ENCODE measurements at regions not wholly inside any gene's neighbourhood (a gene's known extent, or its start where the extent isn't known, plus 50 kb on each side); places are given as distances from the start of the nearest gene placed in this dataset.

GRCh38 chr12:111035578-111036301 lies 115.4 kb upstream of the MYL2 start:
- H3K4me2 ChIP-seq (ENCODE audit: low read length): no peak overlapping the region
- H3K36me3 ChIP-seq (ENCODE audit: insufficient read depth, low read length): no peaks in the 10 kb centered on the region
- no peak overlapping the region for H3K9ac ChIP-seq (ENCODE audit: low read depth, low read length)
- no peaks in the 10 kb centered on the region for H3K4me1 ChIP-seq (ENCODE audit: control insufficient read depth, insufficient read depth, low read length)
- no peak overlapping the region for H3K4me3 ChIP-seq (ENCODE audit: low read length)
- H3K27me3 ChIP-seq (ENCODE audit: control insufficient read depth, insufficient read depth, low read length): peaks cover 68% of the 10 kb centered on the region
- H3K9me3 ChIP-seq (replicated peaks; ENCODE audit: low read length): no peaks in the 10 kb centered on the region

GRCh38 chr12:111034886-111035577 lies 114.7 kb upstream of the MYL2 start:
- Histone ChIP-seq H3K4me3 (ENCODE audit: low read length) (no peak overlapping the region), H3K9me3 (replicated peaks; ENCODE audit: low read length) (no peaks in the 10 kb centered on the region), H3K36me3 (ENCODE audit: insufficient read depth, low read length) (no peaks in the 10 kb centered on the region), H3K27me3 (ENCODE audit: control insufficient read depth, insufficient read depth, low read length) (peaks cover 73% of the 10 kb centered on the region), H3K4me2 (ENCODE audit: low read length) (no peak overlapping the region), H3K9ac (ENCODE audit: low read depth, low read length) (no peak overlapping the region), H3K4me1 (ENCODE audit: control insufficient read depth, insufficient read depth, low read length) (no peaks in the 10 kb centered on the region)

- Histone ChIP-seq H3K9me3 (replicated peaks; ENCODE audit: low read length) (no peaks in the 10 kb centered on the region), H3K27me3 (ENCODE audit: control insufficient read depth, insufficient read depth, low read length) (peaks cover 81% of the 10 kb centered on the region), H3K9ac (ENCODE audit: low read depth, low read length) (no peak within 1 kb of the TSS), H3K4me2 (ENCODE audit: low read length) (no peak within 1 kb of the TSS), H3K4me3 (ENCODE audit: low read length) (no peak within 1 kb of the TSS), H3K4me1 (ENCODE audit: control insufficient read depth, insufficient read depth, low read length) (no peaks in the 10 kb centered on the region), H3K36me3 (ENCODE audit: insufficient read depth, low read length) (no peaks in the 10 kb centered on the region)
These were observed 113.9 kb upstream of the MYL2 start, which contains the start of gene CUX2 for GRCh38 chr12:111034083-111034885. CUX2 (plus strand) TSS chr12:111034165.

- Histone ChIP-seq H3K9me3 (replicated peaks; ENCODE audit: low read length) (no peaks in the 10 kb centered on the region), H3K36me3 (ENCODE audit: insufficient read depth, low read length) (no peaks in the 10 kb centered on the region), H3K27me3 (ENCODE audit: control insufficient read depth, insufficient read depth, low read length) (peaks cover 84% of the 10 kb centered on the region), H3K4me3 (ENCODE audit: low read length) (no peak overlapping the region), H3K4me2 (ENCODE audit: low read length) (no peak overlapping the region), H3K4me1 (ENCODE audit: control insufficient read depth, insufficient read depth, low read length) (no peaks in the 10 kb centered on the region), H3K9ac (ENCODE audit: low read depth, low read length) (no peak overlapping the region)
These were observed 113.1 kb upstream of the MYL2 start for GRCh38 chr12:111033281-111034082.

- Histone ChIP-seq H3K27me3 (ENCODE audit: control insufficient read depth, insufficient read depth, low read length) (peaks cover 75% of the 10 kb centered on the region), H3K36me3 (ENCODE audit: insufficient read depth, low read length) (no peaks in the 10 kb centered on the region), H3K9me3 (replicated peaks; ENCODE audit: low read length) (no peaks in the 10 kb centered on the region), H3K9ac (ENCODE audit: low read depth, low read length) (no peak overlapping the region), H3K4me2 (ENCODE audit: low read length) (no peak overlapping the region), H3K4me1 (ENCODE audit: control insufficient read depth, insufficient read depth, low read length) (no peaks in the 10 kb centered on the region), H3K4me3 (ENCODE audit: low read length) (no peak overlapping the region)
These were observed 112.2 kb upstream of the MYL2 start for GRCh38 chr12:111032591-111032919.

GRCh38 chr12:111031916-111032590 lies 111.7 kb upstream of the MYL2 start:
- H3K4me1 ChIP-seq (ENCODE audit: control insufficient read depth, insufficient read depth, low read length): no peaks in the 10 kb centered on the region
- peaks cover 70% of the 10 kb centered on the region for H3K27me3 ChIP-seq (ENCODE audit: control insufficient read depth, insufficient read depth, low read length)
- H3K4me3 ChIP-seq (ENCODE audit: low read length): no peak overlapping the region
- no peaks in the 10 kb centered on the region for H3K9me3 ChIP-seq (replicated peaks; ENCODE audit: low read length)
- H3K4me2 ChIP-seq (ENCODE audit: low read length): no peak overlapping the region
- no peaks in the 10 kb centered on the region for H3K36me3 ChIP-seq (ENCODE audit: insufficient read depth, low read length)
- H3K9ac ChIP-seq (ENCODE audit: low read depth, low read length): no peak overlapping the region

- Histone ChIP-seq H3K4me1 (ENCODE audit: control insufficient read depth, insufficient read depth, low read length) (no peaks in the 10 kb centered on the region), H3K4me2 (ENCODE audit: low read length) (no peak overlapping the region), H3K4me3 (ENCODE audit: low read length) (no peak overlapping the region), H3K9ac (ENCODE audit: low read depth, low read length) (no peak overlapping the region), H3K9me3 (replicated peaks; ENCODE audit: low read length) (no peaks in the 10 kb centered on the region), H3K27me3 (ENCODE audit: control insufficient read depth, insufficient read depth, low read length) (peaks cover 61% of the 10 kb centered on the region), H3K36me3 (ENCODE audit: insufficient read depth, low read length) (no peaks in the 10 kb centered on the region)
These were observed 110.4 kb upstream of the MYL2 start for GRCh38 chr12:111030800-111031199.

- H3K36me3 ChIP-seq (ENCODE audit: insufficient read depth, low read length): no peaks in the 10 kb centered on the region
- no peak overlapping the region for H3K4me2 ChIP-seq (ENCODE audit: low read length)
- no peaks in the 10 kb centered on the region for H3K4me1 ChIP-seq (ENCODE audit: control insufficient read depth, insufficient read depth, low read length)
- H3K9me3 ChIP-seq (replicated peaks; ENCODE audit: low read length): no peaks in the 10 kb centered on the region
- no peak overlapping the region for H3K9ac ChIP-seq (ENCODE audit: low read depth, low read length)
- no peak overlapping the region for H3K4me3 ChIP-seq (ENCODE audit: low read length)
- H3K27me3 ChIP-seq (ENCODE audit: control insufficient read depth, insufficient read depth, low read length): peaks cover 51% of the 10 kb centered on the region
These were observed 109.4 kb upstream of the MYL2 start for GRCh38 chr12:111029732-111030131.

GRCh38 chr12:111029305-111029704 lies 108.9 kb upstream of the MYL2 start:
- Histone ChIP-seq H3K4me1 (ENCODE audit: control insufficient read depth, insufficient read depth, low read length) (no peaks in the 10 kb centered on the region), H3K4me3 (ENCODE audit: low read length) (no peak overlapping the region), H3K27me3 (ENCODE audit: control insufficient read depth, insufficient read depth, low read length) (peaks cover 51% of the 10 kb centered on the region), H3K4me2 (ENCODE audit: low read length) (no peak overlapping the region), H3K9ac (ENCODE audit: low read depth, low read length) (no peak overlapping the region), H3K9me3 (replicated peaks; ENCODE audit: low read length) (no peaks in the 10 kb centered on the region), H3K36me3 (ENCODE audit: insufficient read depth, low read length) (no peaks in the 10 kb centered on the region)

- Histone ChIP-seq H3K9me3 (replicated peaks; ENCODE audit: low read length) (no peaks in the 10 kb centered on the region), H3K27me3 (ENCODE audit: control insufficient read depth, insufficient read depth, low read length) (peaks cover 49% of the 10 kb centered on the region), H3K9ac (ENCODE audit: low read depth, low read length) (no peak overlapping the region), H3K4me2 (ENCODE audit: low read length) (no peak overlapping the region), H3K36me3 (ENCODE audit: insufficient read depth, low read length) (no peaks in the 10 kb centered on the region), H3K4me3 (ENCODE audit: low read length) (no peak overlapping the region), H3K4me1 (ENCODE audit: control insufficient read depth, insufficient read depth, low read length) (no peaks in the 10 kb centered on the region)
These were observed 108.5 kb upstream of the MYL2 start for GRCh38 chr12:111028830-111029229.
